ENCODE measurements at regions not wholly inside any gene's neighbourhood (a gene's known extent, or its start where the extent isn't known, plus 50 kb on each side); places are given as distances from the start of the nearest gene placed in this dataset.

- Mint-ChIP-seq H3K4me1 (peaks cover 4% of the 10 kb centered on the region), H3K9me3 (no peaks in the 10 kb centered on the region), H3K36me3 (no peaks in the 10 kb centered on the region)
Measured at GRCh38 chr2:2871480-2872308, 505.9 kb downstream of the EIPR1 start.

GRCh38 chr2:2870106-2870505 is 507.5 kb downstream of the EIPR1 start:
- Mint-ChIP-seq H3K36me3 (no peaks in the 10 kb centered on the region), H3K9me3 (no peaks in the 10 kb centered on the region), H3K4me1 (peaks cover 4% of the 10 kb centered on the region), H3K27me3 (no peaks in the 10 kb centered on the region), H3K27ac (no peak overlapping the region), H3K4me3 (no peak overlapping the region)

More at GRCh38 chr2:2871480-2872308, 505.9 kb downstream of the EIPR1 start:
- no peak overlapping the region for H3K4me3 Mint-ChIP-seq
- H3K27me3 Mint-ChIP-seq = no peaks in the 10 kb centered on the region
- no peak overlapping the region for H3K27ac Mint-ChIP-seq

- no peaks in the 10 kb centered on the region for H3K9me3 Mint-ChIP-seq
- no peaks in the 10 kb centered on the region for H3K36me3 Mint-ChIP-seq
- H3K27me3 Mint-ChIP-seq = no peaks in the 10 kb centered on the region
- H3K4me1 Mint-ChIP-seq = peaks cover 4% of the 10 kb centered on the region
- no peak overlapping the region for H3K4me3 Mint-ChIP-seq
- no peak overlapping the region for H3K27ac Mint-ChIP-seq
Measured at GRCh38 chr2:2869553-2869952, 508.1 kb downstream of the EIPR1 start.

GRCh38 chr2:2868085-2868484 is 509.5 kb downstream of the EIPR1 start:
- Mint-ChIP-seq H3K4me3 (no peak overlapping the region), H3K9me3 (no peaks in the 10 kb centered on the region), H3K36me3 (no peaks in the 10 kb centered on the region), H3K27me3 (no peaks in the 10 kb centered on the region), H3K4me1 (peaks cover 4% of the 10 kb centered on the region), H3K27ac (no peak overlapping the region)

- no peaks in the 10 kb centered on the region for H3K9me3 Mint-ChIP-seq
Measured at GRCh38 chr2:2867397-2867979, 510.1 kb downstream of the EIPR1 start.

GRCh38 chr2:2866459-2866858 is 511.2 kb downstream of the EIPR1 start:
- Mint-ChIP-seq H3K4me3 (no peak overlapping the region), H3K4me1 (no peaks in the 10 kb centered on the region), H3K36me3 (no peaks in the 10 kb centered on the region), H3K27me3 (no peaks in the 10 kb centered on the region), H3K9me3 (no peaks in the 10 kb centered on the region), H3K27ac (no peak overlapping the region)

More at GRCh38 chr2:2867397-2867979, 510.1 kb downstream of the EIPR1 start:
- no peaks in the 10 kb centered on the region for H3K4me1 Mint-ChIP-seq
- H3K27me3 Mint-ChIP-seq = no peaks in the 10 kb centered on the region
- H3K27ac Mint-ChIP-seq = no peak overlapping the region
- no peaks in the 10 kb centered on the region for H3K36me3 Mint-ChIP-seq
- H3K4me3 Mint-ChIP-seq = no peak overlapping the region

GRCh38 chr2:2862386-2862785 is 515.2 kb downstream of the EIPR1 start:
- Mint-ChIP-seq H3K4me1 (no peaks in the 10 kb centered on the region), H3K27ac (no peak overlapping the region), H3K9me3 (no peaks in the 10 kb centered on the region), H3K36me3 (no peaks in the 10 kb centered on the region), H3K27me3 (no peaks in the 10 kb centered on the region), H3K4me3 (no peak overlapping the region)

GRCh38 chr2:2861666-2862240 is 515.9 kb downstream of the EIPR1 start:
- H3K27me3 Mint-ChIP-seq = no peaks in the 10 kb centered on the region
- H3K4me1 Mint-ChIP-seq = no peaks in the 10 kb centered on the region
- no peaks in the 10 kb centered on the region for H3K36me3 Mint-ChIP-seq
- no peak overlapping the region for H3K4me3 Mint-ChIP-seq
- H3K9me3 Mint-ChIP-seq = no peaks in the 10 kb centered on the region
- no peak overlapping the region for H3K27ac Mint-ChIP-seq

- no peak overlapping the region for H3K4me3 Mint-ChIP-seq
- no peak overlapping the region for H3K27ac Mint-ChIP-seq
- no peaks in the 10 kb centered on the region for H3K4me1 Mint-ChIP-seq
- H3K9me3 Mint-ChIP-seq = no peaks in the 10 kb centered on the region
- no peaks in the 10 kb centered on the region for H3K27me3 Mint-ChIP-seq
- H3K36me3 Mint-ChIP-seq = no peaks in the 10 kb centered on the region
Measured at GRCh38 chr2:2860589-2861300, 516.9 kb downstream of the EIPR1 start.

- Mint-ChIP-seq H3K27me3 (no peaks in the 10 kb centered on the region), H3K4me1 (no peaks in the 10 kb centered on the region), H3K36me3 (no peaks in the 10 kb centered on the region), H3K27ac (no peak overlapping the region), H3K4me3 (no peak overlapping the region), H3K9me3 (no peaks in the 10 kb centered on the region)
Measured at GRCh38 chr2:2859732-2860131, 517.9 kb downstream of the EIPR1 start.

- no peaks in the 10 kb centered on the region for H3K4me1 Mint-ChIP-seq
- H3K27ac Mint-ChIP-seq = no peak overlapping the region
- no peaks in the 10 kb centered on the region for H3K9me3 Mint-ChIP-seq
- no peaks in the 10 kb centered on the region for H3K27me3 Mint-ChIP-seq
- no peak overlapping the region for H3K4me3 Mint-ChIP-seq
- H3K36me3 Mint-ChIP-seq = no peaks in the 10 kb centered on the region
Measured at GRCh38 chr2:2859164-2859563, 518.5 kb downstream of the EIPR1 start.

GRCh38 chr2:2856723-2857415 is 520.7 kb downstream of the EIPR1 start:
- Mint-ChIP-seq H3K9me3 (no peaks in the 10 kb centered on the region), H3K27me3 (no peaks in the 10 kb centered on the region), H3K27ac (no peak overlapping the region), H3K4me3 (no peak overlapping the region), H3K4me1 (no peaks in the 10 kb centered on the region), H3K36me3 (no peaks in the 10 kb centered on the region)

GRCh38 chr2:2855297-2855696 is 522.3 kb downstream of the EIPR1 start:
- Mint-ChIP-seq H3K36me3 (no peaks in the 10 kb centered on the region), H3K27ac (no peak overlapping the region), H3K9me3 (no peaks in the 10 kb centered on the region), H3K4me1 (no peaks in the 10 kb centered on the region), H3K4me3 (no peak overlapping the region), H3K27me3 (no peaks in the 10 kb centered on the region)

GRCh38 chr2:2853346-2853745 is 522.3 kb upstream of the MYT1L start:
- Mint-ChIP-seq H3K4me1 (no peaks in the 10 kb centered on the region), H3K27me3 (no peaks in the 10 kb centered on the region), H3K27ac (no peak overlapping the region), H3K4me3 (no peak overlapping the region), H3K9me3 (no peaks in the 10 kb centered on the region), H3K36me3 (no peaks in the 10 kb centered on the region)
